ENCODE measurements at regions not wholly inside any gene's neighbourhood (a gene's known extent, or its start where the extent isn't known, plus 50 kb on each side); places are given as distances from the start of the nearest gene placed in this dataset.

- TF ChIP-seq CTCF (IDR thresholded peaks at IDR 0.05; ENCODE audit: low read length) (no peak), EZH2 (IDR thresholded peaks at IDR 0.05; ENCODE audit: borderline replicate concordance, low read length) (no peak)
These were observed 66.2 kb downstream of the FHIP1A start for GRCh38 chr4:151475035-151475714.
